AG08396 (cell line): ENCODE measurements at regions not wholly inside any gene's neighbourhood (a gene's known extent, or its start where the extent isn't known, plus 50 kb on each side); places are given as distances from the start of the nearest gene placed in this dataset.
"Not testable (repeated sequence)": the region's sequence is repeated elsewhere in the genome, so short reads cannot be mapped to it uniquely, and the experiment has no call there.

ENCODE experiments used
- DNase-seq: peaks from one replicate; pipeline ENCODE4 v3.0.0; 2012; ENCODE audit warnings: low spot score, mixed read lengths

- DNase-seq, result no peak
Observed at GRCh38 chr1:238350471-238350870, 459.7 kb upstream of the ZP4 start.

GRCh38 chr1:238346340-238346739 lies 455.6 kb upstream of the ZP4 start:
- no peak for DNase-seq

GRCh38 chr1:238345837-238346236 lies 455.1 kb upstream of the ZP4 start:
- DNase-seq, result no peak

GRCh38 chr1:238343852-238344251 lies 453.1 kb upstream of the ZP4 start:
- DNase-seq, result no peak

- no peak for DNase-seq
Observed at GRCh38 chr1:238341395-238341794, 450.7 kb upstream of the ZP4 start.

DNA sequence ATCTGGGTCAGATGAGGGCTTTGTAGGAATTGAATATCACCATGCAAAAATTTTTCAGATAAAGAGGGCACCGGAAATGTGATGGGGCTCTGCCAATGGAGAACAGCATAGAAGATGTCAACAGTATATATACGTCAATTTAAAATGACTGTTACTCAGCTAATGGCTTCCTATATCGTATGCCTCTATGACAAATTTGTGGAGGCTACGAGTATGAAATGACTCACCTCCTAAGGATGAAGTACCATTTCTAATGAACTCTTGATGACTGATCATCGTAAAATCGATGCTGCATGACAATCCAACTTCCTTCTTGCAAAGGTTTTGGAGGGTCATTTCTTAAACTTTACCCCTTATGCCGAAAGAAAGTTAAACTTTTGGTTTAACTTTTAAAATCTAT lies 450.3 kb upstream of the ZP4 start:
- DNase-seq, result no peak

- no peak for DNase-seq
Observed at GRCh38 chr1:238336531-238336930, 445.8 kb upstream of the ZP4 start.

- DNase-seq, result no peak
Observed at GRCh38 chr1:238334170-238334569, 443.4 kb upstream of the ZP4 start.

- DNase-seq, result no peak
Observed at GRCh38 chr1:238331557-238331956, 440.8 kb upstream of the ZP4 start.

DNA sequence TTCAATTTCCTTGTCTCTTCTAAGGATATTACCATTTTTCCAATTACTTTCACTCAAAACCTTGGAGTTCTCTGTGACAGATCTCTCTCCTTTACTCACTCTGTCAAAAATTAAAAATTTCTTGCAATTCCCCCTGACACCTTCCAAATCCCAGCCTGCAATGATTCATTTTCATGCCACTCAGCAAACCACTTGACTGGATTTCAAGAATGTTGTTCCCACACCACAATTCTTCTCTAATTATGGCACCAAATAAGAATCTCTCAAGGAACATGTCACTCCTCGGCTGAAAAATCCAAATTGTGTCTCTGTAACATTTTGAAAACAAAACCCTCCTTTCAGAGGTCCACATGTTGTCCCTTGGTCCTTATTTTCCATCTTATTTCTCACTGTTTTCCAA lies 438.9 kb upstream of the ZP4 start:
- DNase-seq, result no peak

GRCh38 chr1:238327033-238327432 lies 436.3 kb upstream of the ZP4 start:
- DNase-seq, result not testable (repeated sequence)

- DNase-seq, result not testable (repeated sequence)
Observed at GRCh38 chr1:238326479-238326878, 435.8 kb upstream of the ZP4 start.

- DNase-seq, result no peak
Observed at GRCh38 chr1:238324211-238324864, 433.6 kb upstream of the ZP4 start.

GRCh38 chr1:238323490-238323889 lies 432.8 kb upstream of the ZP4 start:
- DNase-seq, result no peak

- no peak for DNase-seq
Observed at GRCh38 chr1:238319957-238320356, 429.2 kb upstream of the ZP4 start.

DNA sequence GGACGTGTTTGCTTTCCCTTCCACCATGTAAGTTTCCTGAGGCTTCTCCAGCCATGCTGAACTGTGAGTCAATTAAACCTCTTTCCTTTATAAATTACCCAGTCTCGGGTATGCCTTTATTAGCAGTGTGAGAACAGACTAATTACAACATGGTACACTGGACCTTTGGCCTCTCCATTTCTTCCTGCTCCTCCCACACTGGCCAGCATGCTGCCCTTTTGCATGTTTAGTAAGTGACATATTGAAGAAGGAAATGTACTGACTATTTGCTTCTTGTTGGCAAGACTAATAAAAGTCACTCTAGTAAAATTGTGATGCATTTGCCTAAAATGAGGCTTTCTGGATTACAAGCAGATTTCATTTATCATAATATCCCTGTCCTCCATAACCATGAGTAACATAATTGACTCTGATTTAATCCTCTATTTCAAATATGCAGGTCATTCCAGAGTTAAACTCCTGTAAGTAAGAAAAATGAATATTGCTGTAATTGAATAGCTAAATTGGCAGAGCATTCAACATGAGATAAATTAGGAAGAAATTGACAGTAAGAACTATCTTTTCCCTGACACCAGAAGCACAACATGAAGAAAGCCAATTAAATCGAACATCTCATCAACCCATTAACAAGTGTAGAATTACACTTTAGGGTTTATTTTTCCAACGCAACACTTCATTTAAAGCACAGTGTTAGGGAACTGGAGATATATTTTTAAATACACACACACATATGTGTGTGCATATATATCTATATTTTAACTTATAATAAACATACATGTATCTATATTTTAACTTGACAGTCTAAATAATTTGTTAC lies 427.8 kb upstream of the ZP4 start:
- no peak for DNase-seq

DNA sequence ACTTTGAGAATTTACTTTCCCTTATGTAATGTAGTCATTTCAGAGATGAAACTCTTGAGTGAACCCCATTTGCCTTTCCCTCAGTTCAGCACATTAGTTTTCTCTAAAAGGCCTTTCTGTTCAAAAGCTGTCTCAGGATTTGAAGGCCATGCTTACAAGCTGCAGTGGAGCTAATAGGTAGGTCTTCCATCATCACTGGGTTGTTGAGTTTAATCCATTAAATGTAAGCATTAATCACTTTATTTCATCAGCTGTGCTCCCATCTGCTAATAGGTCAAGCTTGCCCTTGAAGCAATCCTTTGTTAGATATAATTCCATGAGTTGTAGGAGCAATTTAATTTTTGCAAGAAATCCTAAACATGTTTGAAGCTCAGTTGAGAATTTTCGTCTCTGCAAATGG lies 422.2 kb upstream of the ZP4 start:
- DNase-seq, result no peak

DNA sequence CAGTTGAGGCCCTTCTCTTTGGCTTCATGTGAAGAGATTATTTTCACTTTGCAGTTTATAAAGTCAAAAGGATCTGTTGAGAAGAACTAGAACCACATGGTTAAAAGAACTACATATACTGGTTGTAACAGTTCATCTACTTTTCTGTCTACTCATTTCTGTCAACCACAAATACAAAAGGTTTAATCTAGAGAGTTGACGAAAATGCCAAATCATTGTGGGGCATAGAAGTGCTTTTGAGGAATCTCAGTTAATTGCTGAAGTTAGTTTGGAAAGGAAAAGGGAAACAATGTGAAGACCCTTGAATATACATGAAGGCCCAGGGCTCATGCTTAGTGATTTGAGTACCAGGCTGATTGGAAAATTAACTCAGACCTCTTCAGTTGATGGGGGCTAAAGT lies 415.7 kb upstream of the ZP4 start:
- DNase-seq, result no peak

DNA sequence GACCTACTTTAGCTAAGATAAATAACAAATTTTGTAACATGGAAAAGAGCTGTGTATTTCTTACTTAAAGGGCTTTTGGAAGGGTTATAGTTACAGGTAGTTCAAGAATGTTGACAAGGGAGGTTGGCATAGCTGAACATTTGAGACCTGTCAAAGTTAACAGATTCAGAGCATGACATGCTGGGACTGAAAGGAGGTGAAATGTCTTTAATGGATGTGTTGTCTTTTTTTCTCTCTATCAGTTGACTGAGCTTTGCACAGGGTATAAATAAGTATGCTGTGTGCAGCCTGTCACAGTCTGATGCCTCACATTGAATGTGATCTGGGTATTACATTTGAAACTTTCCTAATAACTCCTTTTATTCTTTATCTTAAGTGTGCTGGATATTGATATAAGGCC lies 411.9 kb upstream of the ZP4 start:
- no peak for DNase-seq

DNA sequence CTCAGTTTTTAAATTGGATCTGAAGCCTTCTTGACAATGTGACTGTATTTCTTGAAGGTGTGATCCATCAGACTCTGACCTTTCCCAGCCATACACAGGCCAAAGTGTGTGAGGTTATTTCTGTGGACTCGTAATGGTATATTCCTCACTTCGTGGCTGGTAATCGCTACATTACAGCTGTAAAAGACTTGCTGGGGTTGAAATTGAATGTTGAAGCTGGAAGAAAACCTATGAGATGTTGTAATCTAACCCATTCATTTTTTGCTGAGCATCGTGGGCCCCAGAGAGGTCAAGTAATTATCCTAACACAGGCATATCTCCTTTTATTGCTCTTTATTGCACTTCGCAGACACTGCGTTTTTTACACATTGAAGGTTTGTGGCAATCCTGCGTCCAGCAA lies 405.6 kb upstream of the ZP4 start:
- DNase-seq, result no peak

DNA sequence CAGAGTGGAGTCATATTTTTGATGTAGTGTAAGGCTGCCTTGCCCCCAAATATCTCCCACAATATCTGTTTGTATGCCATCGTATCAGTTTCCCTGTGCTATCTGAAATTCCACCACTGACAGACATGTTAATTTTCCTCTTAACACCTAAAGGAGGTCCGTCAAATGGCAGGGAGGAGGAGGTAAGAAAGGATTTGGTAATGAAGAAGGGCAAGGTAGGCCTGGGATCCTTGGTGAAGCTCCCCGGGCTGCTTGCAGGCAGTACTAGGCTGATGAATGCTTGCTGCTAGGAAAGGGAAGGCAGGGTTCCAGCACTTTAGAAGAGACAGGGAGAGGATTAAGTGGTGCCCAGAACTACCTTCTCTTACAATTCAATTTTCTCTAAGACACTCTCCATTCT lies 402.4 kb upstream of the ZP4 start:
- DNase-seq, result no peak

- DNase-seq, result no peak
Observed at GRCh38 chr1:238281418-238281817, 390.7 kb upstream of the ZP4 start.

DNA sequence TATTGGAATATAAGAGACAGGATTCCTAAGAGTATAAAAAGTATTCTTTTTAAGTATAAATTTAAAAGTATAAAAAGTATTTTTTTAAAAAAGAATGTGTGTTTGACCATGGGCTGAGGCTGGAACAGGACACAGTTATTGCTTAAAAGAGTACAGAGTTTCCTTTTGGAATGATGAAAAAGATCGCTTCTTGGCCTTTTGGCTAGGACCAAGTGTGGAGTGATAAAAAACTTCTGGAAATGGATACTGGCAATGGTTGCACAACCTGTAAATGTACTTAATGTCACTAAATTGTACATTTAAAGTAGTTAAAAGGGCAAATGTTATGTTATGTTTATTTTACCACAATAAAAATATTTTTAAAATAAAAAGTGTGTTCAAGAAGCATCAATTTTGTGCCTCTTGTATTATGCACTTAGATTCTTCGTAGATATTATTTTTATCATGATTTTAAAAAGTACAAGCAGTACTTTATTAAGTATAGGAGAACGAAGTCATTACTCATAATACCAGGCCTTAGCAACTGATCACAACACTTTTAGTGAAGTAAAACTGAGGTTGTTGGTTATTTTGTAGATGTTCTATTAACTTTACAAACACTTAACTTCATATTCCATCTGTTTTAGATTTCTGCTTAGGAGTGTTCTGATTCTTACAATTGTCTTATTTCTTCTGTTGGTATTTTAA lies 389.1 kb upstream of the ZP4 start:
- no peak for DNase-seq
